Caki2 (cell line): ENCODE measurements at regions not wholly inside any gene's neighbourhood (a gene's known extent, or its start where the extent isn't known, plus 50 kb on each side); places are given as distances from the start of the nearest gene placed in this dataset.
"Not testable (repeated sequence)": the region's sequence is repeated elsewhere in the genome, so short reads cannot be mapped to it uniquely, and the experiment has no call there.

Experiments used
- DNase-seq: peaks from one replicate; pipeline ENCODE4 v3.0.0-alpha.2; 2015; ENCODE audit warnings: low read depth
- in situ Hi-C: cut with HindIII; loops from 2 replicates; pipeline ENCODE4 v1.10.0; 2016; ENCODE audit warnings: low sequenced_read_pairs, low pct_unique_long_range_greater_than_20kb, mixed read lengths

- in situ Hi-C loops, result no loop called here
- no peak for DNase-seq
Measured at GRCh38 chr13:112143753-112144615, 77.0 kb downstream of the SOX1 start.

GRCh38 chr13:112144616-112145550 is 77.9 kb downstream of the SOX1 start:
- in situ Hi-C loops, result no loop called here
- DNase-seq, result no peak

DNA sequence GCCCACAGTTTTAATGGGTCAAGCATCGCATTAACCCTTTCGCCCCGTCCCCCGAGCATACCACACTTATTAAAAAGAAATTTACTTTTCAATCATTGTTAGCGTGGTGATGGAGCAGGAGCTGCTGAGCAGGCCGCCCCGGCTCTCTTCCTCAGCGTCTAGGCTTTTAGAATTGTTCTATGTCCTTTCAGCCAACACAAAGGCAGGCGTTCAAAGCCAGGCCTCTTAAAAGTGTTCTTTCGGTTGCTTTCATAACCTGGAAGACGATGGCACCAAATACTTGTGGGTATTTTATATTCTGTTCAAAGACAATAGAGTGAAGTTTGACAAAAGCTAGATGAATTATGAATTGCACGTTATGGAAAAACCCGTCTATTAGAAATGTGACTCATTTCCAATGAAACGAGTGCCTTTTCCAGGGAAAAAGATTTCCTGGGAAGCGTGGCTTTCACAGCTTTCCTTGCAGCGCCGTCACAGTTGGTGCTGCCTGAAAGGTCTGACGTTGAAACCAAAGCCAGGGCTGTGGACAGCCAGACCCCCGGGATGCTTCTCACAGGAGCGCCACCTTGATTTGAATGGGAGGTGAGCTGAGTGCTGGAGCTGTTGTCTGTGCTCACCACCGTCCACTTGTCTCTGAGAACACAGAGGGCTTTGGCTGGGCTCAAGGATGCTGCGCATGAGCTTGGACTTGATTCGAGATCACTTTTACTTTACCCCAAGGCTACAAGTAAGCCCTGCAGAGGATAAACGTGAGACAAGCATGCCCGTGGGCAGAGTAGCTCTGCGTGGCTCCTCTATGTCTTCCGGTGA is 78.8 kb downstream of the SOX1 start:
- in situ Hi-C loops, result no loop called here
- DNase-seq, result no peak

DNA sequence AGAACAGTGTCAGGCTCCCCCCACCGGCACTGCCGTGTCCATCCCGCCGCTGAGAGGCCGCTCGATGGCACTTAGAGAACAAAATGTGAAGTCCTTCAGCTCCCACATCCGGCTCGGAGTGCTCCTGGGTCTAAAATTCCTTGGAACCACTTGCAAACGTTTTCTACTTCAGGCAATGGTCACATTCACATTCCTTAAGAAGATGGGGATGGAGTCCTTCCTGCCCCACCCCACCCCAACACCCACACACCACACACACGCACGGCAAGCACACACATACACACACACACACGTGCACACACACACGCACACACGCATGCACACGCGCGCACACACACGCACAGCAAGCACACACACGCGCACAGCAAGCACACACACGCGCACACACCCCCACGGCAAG is 83.4 kb downstream of the SOX1 start:
- DNase-seq, result no peak
- in situ Hi-C loops, result no loop called here

DNA sequence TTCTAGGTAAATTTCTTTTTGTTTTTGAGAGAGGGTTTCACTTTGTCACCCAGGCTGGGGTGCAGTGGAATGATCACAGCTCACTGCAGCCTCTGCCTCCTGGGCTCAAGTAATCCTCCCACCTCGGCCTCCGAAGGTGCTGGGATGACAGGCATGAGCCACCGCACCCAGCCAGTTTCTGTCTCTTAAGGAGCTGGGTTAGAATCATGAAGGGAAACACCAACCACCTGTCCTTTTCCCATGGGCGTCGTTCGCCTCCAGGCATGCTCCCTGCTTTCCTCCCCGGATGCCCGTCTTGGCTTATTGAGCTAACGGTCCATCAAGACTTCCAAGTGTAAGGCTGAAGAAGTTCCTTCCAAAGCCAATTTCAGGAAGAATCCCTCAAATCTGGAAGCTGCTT is 85.9 kb downstream of the SOX1 start:
- in situ Hi-C loops, result no loop called here
- DNase-seq, result no peak

DNA sequence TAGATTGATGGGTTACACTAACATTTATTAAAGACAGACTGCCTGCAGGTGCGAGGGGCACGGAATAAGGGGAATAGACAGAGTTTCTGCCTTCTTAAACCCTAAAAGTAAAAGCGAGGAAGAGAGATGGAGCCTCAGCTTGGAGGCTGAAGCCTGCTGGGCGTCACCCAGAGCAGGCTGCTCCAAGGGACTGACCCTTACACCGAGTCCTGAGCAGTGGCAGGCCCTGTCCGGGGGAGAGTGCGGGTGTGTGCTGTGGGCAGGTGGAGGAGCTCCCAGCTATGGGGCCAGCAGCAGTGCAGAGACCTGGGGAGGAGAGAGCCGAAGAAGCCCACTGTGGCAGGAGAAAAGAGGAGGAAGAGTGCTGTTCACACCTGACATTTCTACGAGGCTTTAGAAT is 86.4 kb downstream of the SOX1 start:
- in situ Hi-C loops, result no loop called here
- no peak for DNase-seq

DNA sequence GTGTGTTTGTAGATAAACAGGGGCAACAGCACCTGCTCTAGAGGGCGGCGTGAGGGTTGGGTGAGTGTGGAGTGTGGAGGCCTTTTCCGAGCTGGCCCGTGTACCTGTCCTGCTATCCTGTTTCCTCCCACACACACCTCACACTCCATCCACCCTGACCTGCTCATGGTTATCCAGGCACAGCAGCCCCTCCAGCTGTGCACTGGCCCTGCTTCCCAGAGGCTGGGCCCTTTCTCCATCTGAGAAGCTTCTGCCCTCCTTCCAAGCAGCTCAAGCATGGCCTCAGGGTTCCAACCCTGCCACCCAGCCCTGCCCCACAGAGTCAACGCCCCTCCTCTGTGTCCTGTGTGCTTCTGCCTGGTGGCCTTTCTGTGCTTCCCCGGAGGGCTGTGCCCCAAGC is 86.9 kb downstream of the SOX1 start:
- in situ Hi-C loops, result no loop called here
- DNase-seq, result no peak

DNA sequence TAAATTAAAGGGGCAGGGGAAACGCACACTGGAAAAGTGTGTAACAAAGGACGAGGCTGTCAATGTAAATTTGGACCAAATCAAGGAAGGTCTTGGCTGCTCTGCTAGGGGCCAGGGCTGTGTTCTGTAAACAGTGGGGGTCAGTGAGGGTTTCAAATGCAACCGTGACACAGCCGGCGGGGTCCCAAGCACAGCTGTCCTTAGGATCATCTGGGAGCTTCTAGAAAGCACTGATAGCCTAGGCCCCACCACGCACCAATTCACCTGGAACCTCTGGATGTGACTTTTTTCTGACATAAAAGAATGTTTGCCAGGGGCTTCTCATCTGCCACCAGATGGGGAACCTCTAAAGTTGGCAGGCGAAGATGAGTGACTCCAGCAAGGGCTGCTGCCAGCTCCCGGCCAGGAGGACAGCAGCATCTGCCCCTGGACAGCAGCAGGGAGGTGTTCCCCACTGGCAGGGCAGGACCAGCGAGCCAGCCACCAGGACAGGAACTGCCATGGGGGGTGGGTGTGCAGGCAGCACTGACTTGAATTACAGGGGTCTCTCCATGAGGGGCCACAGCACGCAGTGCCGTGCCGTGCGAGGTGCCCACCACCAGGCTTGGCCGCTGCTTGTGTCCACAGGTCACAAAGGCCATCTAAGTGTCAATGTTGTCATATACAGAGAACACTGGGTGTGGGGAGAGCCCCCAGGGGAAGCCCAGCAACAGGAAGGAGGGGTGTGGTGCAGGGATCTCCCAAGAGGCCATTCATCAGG is 87.5 kb downstream of the SOX1 start:
- no peak for DNase-seq
- in situ Hi-C loops, result no loop called here

GRCh38 chr13:112158961-112159360 is 92.0 kb downstream of the SOX1 start:
- in situ Hi-C loops, result no loop called here
- DNase-seq, result no peak

- no peak for DNase-seq
- in situ Hi-C loops, result no loop called here
Measured at GRCh38 chr13:112159575-112160547, 92.9 kb downstream of the SOX1 start.

GRCh38 chr13:112160558-112160957 is 93.6 kb downstream of the SOX1 start:
- no peak for DNase-seq

GRCh38 chr13:112161521-112162301 is 94.8 kb downstream of the SOX1 start:
- in situ Hi-C loops, result no loop called here
- DNase-seq, result no peak

More at GRCh38 chr13:112160558-112160957, 93.6 kb downstream of the SOX1 start:
- in situ Hi-C loops, result no loop called here

DNA sequence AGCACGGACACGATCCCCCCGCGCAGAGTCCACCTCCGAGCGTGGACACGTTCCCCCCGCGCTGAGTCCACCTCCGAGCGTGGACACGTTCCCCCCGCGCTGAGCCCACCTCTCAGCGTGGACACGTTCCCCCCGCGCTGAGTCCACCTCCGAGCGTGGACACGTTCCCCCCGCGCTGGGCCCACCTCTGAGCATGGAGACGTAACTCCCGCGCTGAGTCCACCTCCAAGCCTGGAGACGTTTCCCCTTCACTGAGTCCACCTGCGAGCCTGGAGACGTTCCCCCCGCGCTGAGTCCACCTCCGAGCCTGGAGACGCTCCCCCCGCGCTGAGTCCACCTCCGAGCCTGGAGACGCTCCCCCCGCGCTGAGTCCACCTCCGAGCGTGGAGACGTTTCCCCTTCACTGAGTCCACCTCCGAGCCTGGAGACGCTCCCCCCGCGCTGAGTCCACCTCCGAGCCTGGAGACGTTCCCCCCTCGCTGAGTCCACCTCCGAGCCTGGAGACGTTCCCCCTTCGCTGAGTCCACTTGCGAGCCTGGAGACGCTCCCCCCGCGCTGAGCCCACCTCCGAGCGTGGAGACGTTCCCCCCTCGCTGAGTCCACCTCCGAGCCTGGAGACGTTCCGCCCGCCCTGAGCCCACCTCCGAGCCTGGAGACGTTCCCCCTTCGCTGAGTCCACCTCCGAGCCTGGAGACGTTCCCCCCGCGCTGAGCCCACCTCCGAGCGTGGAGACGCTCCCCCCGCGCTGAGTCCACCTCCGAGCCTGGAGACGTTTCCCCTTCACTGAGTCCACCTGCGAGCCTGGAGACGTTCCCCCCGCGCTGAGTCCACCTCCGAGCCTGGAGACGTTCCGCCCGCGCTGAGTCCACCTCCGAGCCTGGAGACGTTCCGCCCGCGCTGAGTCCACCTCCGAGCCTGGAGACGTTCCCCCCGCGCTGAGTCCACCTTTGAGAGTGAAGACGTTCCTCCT is 97.0 kb downstream of the SOX1 start:
- DNase-seq, in situ Hi-C loops: not testable (repeated sequence)

- no peak for DNase-seq
- in situ Hi-C loops, result no loop called here
Measured at GRCh38 chr13:112165712-112166111, 98.8 kb downstream of the SOX1 start.

GRCh38 chr13:112168761-112169160 is 101.8 kb downstream of the SOX1 start:
- no peak for DNase-seq
- in situ Hi-C loops, result no loop called here
